ENCODE measurements at regions not wholly inside any gene's neighbourhood (a gene's known extent, or its start where the extent isn't known, plus 50 kb on each side); places are given as distances from the start of the nearest gene placed in this dataset.
"Not testable (repeated sequence)": the region's sequence is repeated elsewhere in the genome, so short reads cannot be mapped to it uniquely, and the experiment has no call there.

DNA sequence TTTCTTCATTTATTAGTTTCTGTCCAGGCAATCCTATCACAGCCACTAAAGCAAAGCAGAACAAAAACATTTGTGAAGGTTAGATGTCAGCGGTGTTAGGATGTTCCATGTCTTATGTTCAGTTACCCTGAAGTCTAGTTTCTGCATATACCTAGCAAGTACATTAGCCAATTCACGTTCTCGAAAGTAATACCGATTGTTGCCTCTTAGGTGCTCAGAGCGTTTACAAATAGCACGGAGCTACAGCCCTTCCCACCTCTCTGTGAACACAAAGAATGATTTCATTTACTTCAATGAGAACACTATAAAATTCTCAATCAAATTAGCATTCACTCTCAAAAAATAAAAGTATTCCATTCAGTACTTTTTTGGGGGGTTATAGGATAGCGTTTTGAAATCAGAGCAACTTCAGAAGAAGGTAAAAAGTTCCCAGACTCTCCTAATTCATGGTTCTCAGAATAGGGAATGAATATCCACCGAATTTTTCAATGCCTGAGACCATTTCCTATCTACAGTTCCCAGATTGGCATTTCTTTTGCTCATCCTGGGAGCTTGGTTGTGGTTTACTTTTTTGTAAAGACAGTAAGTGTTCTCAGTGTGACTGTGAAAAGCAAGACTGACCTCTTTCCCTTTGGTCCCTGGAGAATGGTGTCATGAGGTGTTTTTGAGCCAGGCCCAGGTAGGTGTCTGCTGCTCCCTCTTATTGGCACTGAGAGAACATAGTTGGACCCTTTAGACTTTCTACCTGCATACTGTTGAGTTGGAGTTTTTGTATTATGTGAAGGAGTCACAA is 488.0 kb upstream of the RGS6 start:
- no peak for DNase-seq

DNA sequence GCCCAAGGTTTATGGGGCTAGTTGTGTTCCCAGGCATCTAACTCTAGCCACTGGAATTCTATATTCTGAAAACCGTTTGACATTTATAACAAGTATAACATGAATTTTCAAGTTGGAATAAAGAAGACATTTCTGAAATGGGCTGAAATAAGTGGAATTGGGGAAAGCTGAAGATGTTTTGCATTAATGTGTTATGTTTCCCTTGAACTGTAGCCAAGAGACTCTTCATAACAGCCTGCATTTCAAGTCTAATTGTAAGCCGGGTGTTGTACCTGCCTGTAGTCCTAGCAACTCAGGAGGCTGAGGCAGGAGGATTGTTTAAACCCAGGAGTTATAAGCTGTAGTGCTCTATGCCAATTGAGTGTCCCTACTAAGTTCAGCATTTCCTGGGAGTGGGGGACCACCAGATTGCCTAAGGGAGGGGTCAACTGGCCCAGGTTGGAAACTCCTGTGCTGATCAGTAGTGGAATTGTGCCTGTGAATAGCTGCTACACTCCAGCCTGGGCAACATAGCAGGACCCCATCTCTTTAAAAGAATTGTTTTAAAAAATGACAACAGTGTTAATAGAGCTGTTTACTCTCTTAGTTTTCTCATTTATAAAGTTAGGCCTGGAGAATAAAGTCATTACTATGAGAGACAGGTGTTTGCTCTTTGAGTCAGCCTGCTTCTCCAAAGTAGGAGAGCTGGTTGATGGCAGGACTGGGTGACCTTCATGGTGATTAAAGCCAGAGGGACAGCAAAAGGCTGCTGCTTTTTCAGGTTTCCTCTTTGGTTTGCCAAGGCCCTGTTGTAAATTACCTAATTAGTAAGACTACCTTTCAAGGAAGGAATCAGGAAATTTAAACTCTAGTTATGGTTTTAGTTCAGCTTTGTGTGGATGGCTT is 483.6 kb upstream of the RGS6 start:
- DNase-seq: no peak

DNA sequence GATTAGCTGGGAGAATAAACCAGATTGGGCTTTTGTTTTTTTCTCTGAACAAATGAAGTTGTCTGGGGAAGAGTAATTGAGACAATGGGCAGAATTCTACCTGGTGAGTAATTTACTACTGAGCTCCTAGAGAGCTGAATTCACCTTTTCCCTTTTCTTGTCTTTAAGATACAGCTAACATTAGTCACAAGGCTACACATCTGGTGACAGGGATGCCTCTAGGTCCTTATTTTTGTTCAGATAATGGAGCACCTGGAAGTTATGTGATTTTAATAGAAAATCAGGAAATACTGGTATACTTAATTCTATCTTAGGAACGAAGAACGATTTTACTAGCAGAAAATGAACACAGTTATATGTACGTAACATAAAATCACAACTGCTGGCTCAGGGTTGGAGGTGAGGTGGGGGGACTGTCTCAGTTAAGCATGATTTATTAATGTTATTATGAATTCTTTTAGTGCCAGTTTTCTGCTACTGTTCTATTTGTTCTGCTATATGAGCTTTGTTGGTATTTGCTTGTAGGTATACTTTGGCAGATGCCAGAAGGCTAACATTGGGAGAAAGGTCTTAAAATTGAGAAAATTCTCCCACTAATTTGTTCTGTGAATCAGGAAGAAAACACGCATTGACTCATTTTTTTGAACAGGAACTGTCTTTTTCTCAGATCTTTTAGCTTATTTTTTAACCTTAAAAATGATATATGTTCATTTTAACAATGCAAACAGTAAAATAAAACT is 482.7 kb upstream of the RGS6 start:
- no peak for DNase-seq

DNA sequence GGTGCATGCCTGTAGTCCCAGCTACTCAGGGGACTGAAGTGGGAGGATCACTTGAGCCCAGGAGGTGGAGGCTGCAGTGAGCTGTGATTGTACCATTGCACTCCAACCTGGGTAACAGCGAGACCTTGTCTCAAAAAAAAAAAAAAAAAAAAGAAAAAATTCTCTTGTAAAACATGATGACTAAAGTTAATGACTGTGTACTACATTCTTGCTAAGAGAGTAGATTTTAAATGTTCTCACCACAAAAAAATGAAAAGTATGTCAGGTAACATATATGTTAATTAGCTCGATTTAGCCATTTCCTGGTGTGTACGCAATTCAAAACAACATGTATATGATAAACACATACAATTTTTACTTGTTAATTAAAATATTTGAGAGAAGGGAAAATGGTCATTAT is 480.7 kb upstream of the RGS6 start:
- DNase-seq: no peak

DNA sequence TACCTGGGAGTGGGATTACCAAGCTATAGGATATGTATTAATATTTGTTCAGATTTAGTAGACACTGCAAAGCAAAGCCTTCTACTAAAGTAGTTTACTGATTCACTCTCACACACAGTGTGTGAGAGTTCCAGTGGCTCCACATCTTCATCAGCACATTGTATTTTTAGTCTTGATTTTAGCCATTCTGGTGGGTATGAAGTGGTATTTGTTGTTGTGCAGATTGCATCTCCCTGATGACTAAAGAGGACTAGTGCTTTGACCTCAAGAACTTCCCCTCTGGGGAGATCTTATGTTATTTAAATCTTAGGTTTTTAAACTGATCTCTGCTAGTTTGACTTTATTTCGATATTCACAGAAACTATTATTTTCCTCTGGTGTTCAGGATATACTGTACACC is 479.7 kb upstream of the RGS6 start:
- no peak for DNase-seq

DNA sequence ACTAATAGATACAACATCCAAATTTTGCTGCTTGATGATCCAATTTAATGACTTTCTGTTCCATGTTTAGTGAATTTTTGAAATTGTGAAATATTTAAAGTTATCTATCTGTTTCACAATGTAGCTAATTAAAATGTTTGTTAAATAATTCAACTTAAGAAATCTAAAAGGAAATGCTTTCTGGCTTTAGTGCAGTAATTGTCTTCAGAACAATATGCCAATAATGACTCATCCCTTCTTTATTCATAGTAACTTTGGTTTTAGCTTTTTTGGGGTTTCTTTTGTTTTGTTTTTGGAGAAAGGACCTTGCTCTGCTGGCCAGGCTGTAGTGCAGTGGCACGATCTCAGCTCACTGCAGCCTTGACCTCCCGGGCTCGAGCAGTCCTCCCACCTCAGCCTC is 479.2 kb upstream of the RGS6 start:
- DNase-seq: no peak

DNA sequence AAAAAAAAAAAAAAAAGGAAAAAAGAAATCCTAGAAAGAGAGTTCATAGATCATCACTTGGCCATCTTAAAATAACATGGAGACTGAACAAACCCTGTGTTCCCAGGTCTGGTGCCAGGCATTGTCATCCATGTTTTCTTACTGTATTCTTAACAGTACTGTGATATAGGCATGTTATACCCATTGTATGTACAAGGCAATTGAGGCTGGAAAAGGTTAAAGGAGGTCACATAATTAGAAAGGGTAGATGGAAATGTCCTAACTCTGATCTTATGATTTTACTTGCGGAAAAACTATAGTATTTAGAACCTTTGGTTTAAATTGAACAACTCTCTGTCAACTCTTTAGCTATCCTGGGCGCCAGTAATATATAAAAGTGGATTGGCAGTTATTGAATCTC is 478.2 kb upstream of the RGS6 start:
- no peak for DNase-seq

DNA sequence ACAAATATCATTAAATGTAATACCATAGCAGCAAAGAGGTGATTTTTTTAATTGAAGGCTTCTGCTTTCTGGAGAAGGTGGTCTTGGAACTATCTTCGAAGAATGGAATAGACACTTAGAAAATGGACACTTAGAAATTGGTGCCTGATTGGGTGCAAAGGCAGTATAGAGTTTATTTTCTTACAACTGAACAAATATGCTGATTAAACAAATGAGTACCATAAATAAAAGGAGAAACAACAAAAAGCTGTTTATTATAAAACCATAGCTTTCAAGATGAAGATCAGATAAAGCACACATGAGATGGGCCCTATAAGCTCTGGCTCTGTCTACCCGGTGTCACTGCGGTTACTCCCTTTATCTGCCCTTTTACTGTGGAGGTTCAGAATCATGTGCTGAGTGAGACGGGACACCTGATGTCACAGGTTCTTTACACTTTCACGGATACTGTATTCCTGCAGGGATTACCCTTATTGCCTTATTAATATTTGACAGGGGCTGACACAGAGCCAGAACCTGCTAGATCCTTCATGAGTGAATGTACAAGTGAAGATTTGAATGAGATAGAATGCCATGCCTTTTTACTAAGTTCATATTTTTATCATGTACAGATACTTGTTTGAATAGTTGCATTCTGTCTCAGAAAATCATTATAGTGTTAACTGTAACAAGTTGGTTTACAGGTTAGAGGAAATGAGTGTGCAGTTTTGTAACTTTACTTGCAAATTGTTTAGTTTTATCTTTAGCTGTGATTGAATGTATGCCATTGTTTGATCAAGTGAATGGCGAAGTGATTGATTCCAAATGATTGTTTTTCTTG is 477.5 kb upstream of the RGS6 start:
- no peak for DNase-seq

DNA sequence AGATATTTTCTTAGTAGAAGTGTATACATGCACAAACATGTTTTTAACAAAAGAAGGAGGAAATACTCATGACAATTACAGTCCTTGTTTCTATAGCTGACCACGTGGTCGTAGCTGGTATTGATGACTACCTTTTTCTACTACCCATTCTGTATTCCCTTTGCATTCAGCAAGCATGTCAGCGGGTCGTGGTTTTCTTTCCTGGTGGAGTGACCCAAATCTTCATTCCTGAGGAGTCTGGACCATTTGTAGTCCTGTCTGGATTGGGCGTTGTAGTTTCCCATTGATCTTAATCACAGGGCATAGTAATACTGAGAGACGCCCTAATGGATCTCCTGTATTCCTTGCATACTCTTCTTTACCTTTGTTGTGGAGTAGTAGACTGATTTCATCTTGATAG is 472.1 kb upstream of the RGS6 start:
- no peak for DNase-seq

DNA sequence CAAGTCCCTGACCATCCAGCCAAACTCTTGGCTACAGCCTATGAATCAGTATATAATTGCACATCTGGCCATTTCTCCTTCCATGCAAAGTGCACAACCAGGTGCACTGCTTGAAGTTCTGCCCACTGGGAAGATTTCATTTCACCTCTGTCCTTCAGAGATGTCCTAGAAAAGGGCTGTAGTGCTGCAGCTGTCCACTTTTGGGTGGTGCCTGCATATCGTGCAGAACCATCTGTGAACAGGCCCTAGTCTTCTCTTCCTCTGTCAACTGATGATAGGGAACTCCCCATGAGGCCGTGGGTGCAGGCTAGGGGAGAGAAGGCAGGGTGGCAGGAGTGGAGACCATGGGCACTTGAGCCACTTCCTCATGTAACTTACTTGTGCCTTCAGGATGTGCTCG is 470.6 kb upstream of the RGS6 start:
- DNase-seq: not testable (repeated sequence)

DNA sequence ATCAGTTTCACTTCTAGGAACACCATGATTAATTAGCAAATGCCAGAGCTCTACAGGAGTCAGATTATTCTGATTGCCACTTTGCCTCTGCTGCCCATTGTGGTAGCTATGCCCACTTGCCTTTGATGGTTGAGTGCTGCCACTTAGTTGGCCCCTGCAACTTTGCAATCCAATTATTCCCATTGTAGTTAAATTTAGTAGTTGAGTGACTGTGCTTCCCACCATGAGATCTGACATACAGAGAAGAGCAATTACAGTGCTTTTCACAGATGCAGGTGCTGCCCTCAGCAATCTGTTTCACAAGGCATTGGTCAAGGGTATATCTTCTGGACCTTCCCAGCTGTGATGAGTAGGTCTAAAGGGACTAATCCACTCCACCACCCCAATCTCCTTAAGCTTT is 468.4 kb upstream of the RGS6 start:
- no peak for DNase-seq

DNA sequence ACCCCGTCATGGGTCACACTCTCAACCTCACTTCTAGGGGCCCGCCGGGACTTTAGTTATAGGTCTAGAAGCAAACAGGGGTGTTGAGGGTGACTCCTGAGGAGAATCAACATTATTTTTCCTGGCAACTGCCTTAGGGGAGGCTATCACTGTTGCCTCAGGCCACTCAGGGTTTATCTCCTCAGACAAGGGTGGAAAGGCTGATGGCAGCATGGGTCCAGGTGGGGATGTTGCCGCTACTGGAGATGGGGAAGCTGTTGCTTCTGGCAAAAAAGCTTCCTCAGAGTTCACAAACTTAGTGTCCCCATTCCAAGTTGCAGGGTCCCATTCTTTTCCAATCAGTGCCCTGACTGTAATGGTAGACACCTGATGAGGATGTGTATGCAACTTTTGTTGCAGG is 467.4 kb upstream of the RGS6 start:
- no peak for DNase-seq

DNA sequence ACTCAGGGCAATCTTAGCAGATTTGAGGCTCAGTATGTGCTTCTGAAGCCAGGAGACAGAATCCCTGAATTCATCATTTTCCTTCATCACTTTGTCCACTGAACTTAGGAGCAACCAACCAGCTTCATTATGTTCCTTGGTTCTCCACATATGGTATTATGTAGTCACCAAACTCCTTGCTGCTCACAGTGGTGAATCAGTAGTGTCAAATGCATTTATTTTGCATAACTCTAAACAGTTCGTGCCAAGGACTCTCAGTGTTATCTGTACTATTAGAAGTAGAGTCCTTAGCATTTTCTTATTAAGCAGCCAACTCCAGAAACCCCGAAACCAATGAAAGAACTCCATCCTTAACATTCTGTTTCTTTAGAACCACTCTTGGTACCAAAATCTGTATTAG is 466.9 kb upstream of the RGS6 start:
- no peak for DNase-seq

DNA sequence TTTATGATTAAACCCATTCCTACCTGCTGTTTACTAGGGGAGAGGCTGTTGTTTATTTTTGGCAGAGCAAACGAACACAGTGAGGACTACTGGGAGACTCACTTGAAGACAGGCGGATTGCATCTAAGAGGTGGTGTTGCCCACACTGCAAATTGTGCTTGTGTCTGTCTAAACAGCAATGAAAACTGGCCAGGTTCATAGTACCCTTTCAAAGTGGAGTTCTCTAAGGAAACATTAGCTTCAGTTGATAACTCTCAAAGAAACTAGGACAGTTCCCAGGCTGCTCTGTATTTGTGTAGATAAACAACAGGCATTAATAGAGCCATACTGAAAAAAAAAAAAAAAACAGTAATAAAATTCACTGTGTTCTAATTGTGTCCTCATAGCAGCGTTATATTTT is 466.0 kb upstream of the RGS6 start:
- no peak for DNase-seq

DNA sequence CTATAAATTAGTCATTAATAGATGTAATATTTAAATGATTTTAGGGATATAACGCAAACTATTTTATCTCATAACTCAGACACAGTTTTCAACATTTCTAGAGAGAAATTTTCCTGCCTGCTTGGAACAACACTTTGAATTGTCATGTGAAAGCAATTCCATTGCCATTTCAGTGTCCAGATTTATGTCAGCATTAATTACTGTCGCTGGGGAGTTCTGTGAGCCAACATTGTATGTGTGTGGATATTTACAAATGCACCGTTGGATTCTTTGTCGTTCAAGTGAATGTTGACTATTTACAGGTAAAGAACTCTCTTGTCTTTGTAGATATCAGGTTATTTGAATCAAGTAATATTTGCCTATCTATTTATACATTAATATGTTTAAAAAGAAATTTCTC is 465.3 kb upstream of the RGS6 start:
- no peak for DNase-seq

DNA sequence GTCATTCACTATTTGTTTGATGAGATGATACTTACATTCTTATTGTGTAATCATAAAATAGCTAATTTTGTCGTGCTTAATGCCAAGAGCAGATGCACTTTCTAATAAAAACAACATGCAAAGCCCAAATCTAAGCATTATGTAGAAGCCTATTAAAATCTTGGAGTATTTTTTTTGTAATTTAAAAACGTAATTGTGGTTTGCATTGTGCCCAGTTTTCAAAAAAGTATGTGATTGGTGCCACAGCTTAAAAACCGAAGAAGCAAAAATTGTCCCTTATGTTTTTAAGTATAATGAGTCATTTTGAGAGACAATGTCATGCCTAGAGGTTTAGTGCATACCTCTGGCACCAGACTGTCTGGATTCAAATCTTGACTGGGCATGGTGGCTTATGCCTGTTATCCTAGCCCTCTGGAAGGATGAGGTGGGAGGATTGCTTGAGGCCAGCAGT is 464.8 kb upstream of the RGS6 start:
- DNase-seq: no peak

DNA sequence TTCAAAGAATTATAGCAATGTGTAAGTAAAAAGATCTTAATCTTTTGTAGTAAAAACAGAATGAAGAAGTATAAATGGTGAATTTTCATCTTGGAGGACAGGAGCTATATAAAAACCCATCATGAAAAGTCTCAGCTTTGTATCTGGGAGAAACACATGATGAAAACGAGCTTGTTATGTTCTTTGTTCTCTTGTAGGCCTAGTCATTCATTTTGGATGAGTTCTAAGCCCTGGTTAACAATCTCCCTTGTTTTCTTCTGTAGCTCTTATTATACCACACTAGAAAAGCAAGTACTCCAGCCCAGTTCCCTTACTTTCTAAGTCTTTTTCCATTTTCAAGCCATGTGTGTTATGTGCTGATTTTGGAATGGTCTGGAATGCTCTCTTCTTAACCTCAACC is 463.5 kb upstream of the RGS6 start:
- no peak for DNase-seq

DNA sequence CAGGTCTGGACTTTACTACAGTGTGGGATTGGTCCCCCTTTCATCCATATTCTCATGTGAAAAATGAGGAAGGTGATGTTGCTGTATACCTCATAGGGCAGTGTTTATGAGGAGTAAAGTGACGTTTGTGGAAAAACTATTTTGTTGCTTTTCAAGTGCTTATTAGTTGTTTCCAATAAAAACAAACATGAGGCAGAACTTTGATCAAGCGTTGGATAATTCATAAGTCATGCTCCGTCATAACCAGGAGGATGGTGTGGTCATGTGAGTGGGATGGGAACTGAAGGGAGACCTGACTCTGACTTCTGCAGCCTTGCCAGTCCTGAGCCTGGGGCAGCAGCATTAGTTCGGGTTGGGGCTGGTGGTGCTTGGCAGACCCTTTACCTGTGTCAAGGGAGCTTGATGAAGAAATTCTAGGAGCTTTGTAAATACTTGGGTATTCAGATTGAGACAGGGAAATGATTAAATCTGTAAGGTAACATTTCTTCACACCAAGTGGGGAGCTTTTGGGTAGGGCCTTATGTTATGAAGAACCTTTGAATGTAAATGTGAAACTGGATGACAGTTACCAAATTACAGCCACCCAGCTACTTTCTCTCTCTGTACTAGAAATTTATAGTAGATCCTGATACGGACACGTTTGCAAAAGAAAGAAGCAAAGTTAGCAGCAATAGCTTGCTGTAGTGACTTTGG is 462.4 kb upstream of the RGS6 start:
- DNase-seq: no peak

DNA sequence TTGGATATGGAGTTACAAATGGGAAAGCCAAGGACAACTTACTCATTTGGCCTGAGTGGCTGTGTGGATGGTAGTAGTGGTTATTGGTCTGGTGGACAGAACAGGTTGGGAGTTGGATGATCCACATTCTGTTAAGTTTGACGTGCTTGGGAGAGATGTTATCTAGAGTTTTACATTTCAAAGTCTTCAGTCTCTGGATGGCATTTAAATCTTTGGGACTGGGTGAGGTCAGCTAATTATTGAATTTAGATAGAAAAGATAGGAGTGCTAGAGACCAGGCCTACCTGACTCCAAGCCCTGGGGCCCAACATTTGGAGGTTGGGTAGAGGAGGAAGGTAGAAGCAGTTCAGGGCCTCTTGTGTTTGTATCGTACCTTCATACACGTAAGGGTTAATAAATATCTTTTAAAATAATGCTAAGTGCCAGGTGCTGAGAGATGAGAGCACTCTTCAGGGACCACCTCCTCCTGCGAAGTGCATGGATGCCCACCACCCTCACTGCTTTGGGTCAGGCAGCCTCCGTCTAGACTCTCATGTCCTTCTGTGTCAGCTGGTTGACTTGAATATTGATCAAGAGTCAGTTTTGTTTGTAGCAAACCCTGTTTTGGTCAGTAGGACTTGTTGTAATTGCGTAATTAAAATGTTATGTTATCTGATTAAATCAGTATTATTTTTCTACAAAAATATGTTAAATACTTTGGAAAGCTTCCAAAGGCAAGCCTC is 460.4 kb upstream of the RGS6 start:
- no peak for DNase-seq

DNA sequence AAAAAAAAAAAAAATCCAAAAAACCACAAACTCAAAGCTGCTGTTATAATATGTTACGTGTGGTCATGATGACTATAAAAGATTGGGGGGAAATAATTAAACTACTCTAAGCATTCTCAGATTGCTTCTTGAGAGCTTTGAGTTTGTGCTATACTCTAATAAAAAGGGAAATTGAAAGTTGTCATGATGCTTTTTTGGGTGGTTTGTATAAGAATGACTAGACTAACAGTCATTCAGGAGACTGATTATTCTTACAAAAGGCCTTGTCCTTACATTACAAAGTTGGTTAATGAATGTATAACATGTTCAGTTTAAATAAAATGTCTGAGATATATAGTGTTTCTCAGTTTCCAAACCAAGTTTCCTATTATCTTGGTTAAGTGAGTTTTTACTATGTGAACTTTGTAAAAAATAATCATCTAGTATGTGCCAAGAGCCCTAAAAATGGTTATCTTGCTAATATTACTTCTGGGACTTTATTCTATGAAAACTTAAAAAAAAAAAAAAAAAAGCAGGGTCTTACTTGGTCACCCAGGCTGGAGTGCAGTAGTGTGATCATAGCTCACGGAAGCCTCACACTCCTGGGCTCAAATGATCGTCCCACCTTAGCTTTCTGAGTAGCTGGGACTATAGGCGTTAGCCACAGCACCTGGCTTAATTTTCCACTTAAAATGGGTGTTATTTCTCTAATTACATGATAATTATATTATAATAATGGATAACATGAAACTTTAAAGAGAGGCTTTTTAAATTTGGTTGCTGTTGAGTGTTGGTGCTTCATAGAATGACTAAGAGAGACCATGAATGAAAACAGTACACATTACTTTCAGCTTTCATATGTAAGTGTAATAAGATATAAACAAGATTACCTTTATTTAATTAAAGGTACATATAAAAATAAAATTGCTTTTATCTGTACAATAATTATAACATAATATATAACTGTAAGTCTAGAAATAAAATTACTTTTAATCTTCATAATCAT is 459.6 kb upstream of the RGS6 start:
- no peak for DNase-seq

Data from NCI-H146 (cell line).